GM23338 (cell line): ENCODE measurements at regions not wholly inside any gene's neighbourhood (a gene's known extent, or its start where the extent isn't known, plus 50 kb on each side); places are given as distances from the start of the nearest gene placed in this dataset.

Experiments
- ATAC-seq: fragments of 200-7000 bp; cut with Tn5 transposase; 3 replicates; pipeline ENCODE4 v1.9.1; 2020
- DNase-seq: peaks from one replicate; pipeline ENCODE4 v3.0.0-alpha.2; 2015; ENCODE audit warnings: low spot score
- H2AFZ ChIP-seq: fragments of 200-600 bp; sonication (generic); 2 replicates; pipeline ENCODE4 v1.8.0; 2016; ENCODE audit warnings: antibody characterized with exemption, mild to moderate bottlenecking, moderate library complexity
- H3F3A ChIP-seq: fragments of 200-600 bp; sonication (generic); replicated peaks from 2 replicates; pipeline ENCODE4 v1.8.0; 2017; ENCODE audit warnings: antibody characterized with exemption, mixed run types, low read depth
- H3K27ac ChIP-seq: fragments of 200-600 bp; sonication (generic); 2 replicates; pipeline ENCODE4 v1.6.1; 2016; ENCODE audit warnings: low read depth
- H3K27me3 ChIP-seq: fragments of 200-600 bp; sonication (generic); 2 replicates; pipeline ENCODE4 v1.8.0; 2016; ENCODE audit warnings: mild to moderate bottlenecking, mixed run types, moderate library complexity; ENCODE audit not compliant: insufficient read depth
- H3K36me3 ChIP-seq: fragments of 200-600 bp; sonication (generic); 2 replicates; pipeline ENCODE4 v1.8.0; 2016; ENCODE audit warnings: mild to moderate bottlenecking; ENCODE audit not compliant: insufficient read depth
- H3K4me1 ChIP-seq: fragments of 200-600 bp; sonication (generic); 2 replicates; pipeline ENCODE4 v1.8.0; 2016; ENCODE audit warnings: mild to moderate bottlenecking, moderate library complexity; ENCODE audit not compliant: insufficient read depth
- H3K4me2 ChIP-seq: fragments of 200-600 bp; sonication (generic); 2 replicates; pipeline ENCODE4 v1.7.1; 2017; ENCODE audit warnings: mixed run types
- H3K4me3 ChIP-seq: fragments of 200-600 bp; sonication (generic); 2 replicates; pipeline ENCODE4 v1.6.1; 2016; ENCODE audit warnings: mixed run types
- H3K79me2 ChIP-seq: fragments of 200-600 bp; sonication (generic); replicated peaks from 2 replicates; pipeline ENCODE4 v1.8.0; 2017; ENCODE audit warnings: mild to moderate bottlenecking; ENCODE audit not compliant: insufficient read depth
- H3K9me2 ChIP-seq: fragments of 200-600 bp; sonication (generic); 2 replicates; pipeline ENCODE4 v1.8.0; 2017; ENCODE audit not compliant: insufficient read depth
- H4K20me1 ChIP-seq: fragments of 200-600 bp; sonication (generic); replicated peaks from 2 replicates; pipeline ENCODE4 v1.8.0; 2017; ENCODE audit warnings: mild to moderate bottlenecking; ENCODE audit not compliant: insufficient read depth
- H3K27ac Mint-ChIP-seq: 2 replicates; pipeline ENCODE4 v1.8.0; 2020; ENCODE audit warnings: inconsistent platforms, mild to moderate bottlenecking, moderate library complexity, mixed read lengths
- H3K27me3 Mint-ChIP-seq: 3 replicates; pipeline ENCODE4 v1.8.0; 2022; ENCODE audit warnings: low read depth, mild to moderate bottlenecking, moderate library complexity, mixed read lengths, inconsistent platforms; ENCODE audit not compliant: insufficient read depth, poor library complexity
- H3K36me3 Mint-ChIP-seq: 3 replicates; pipeline ENCODE4 v1.8.0; 2021; ENCODE audit warnings: low read depth, mild to moderate bottlenecking, inconsistent platforms, moderate library complexity, mixed read lengths
- H3K4me1 Mint-ChIP-seq: 3 replicates; pipeline ENCODE4 v1.8.0; 2020; ENCODE audit warnings: mild to moderate bottlenecking, inconsistent platforms, mixed read lengths
- H3K4me3 Mint-ChIP-seq: 3 replicates; pipeline ENCODE4 v1.8.0; 2021; ENCODE audit warnings: moderate library complexity, mild to moderate bottlenecking, inconsistent platforms, mixed read lengths
- H3K9me3 Mint-ChIP-seq: 3 replicates; pipeline ENCODE4 v1.8.0; 2020; ENCODE audit warnings: moderate library complexity, mild to moderate bottlenecking, inconsistent platforms, mixed read lengths
- EZH2phosphoT487 ChIP-seq: fragments of 200-600 bp; sonication (generic); IDR thresholded peaks from one replicate; pipeline ENCODE4 v1.8.1; 2018; ENCODE audit warnings: antibody characterized with exemption; ENCODE audit not compliant: unreplicated experiment
- POLR2AphosphoS5 ChIP-seq: IDR thresholded peaks from 2 replicates; pipeline ENCODE4 v1.6.1; 2016; ENCODE audit warnings: antibody characterized with exemption, low read depth
- STAT1 ChIP-seq: IDR thresholded peaks from one replicate; pipeline ENCODE4 v1.6.1; 2016; ENCODE audit warnings: antibody characterized with exemption; ENCODE audit not compliant: unreplicated experiment
- ZNF331 ChIP-seq: fragments of 250-450 bp; sonication (Bioruptor Pico); IDR thresholded peaks from 2 replicates; pipeline ENCODE4 v1.5.0; 2020; ENCODE audit warnings: low read depth, mild to moderate bottlenecking, moderate library complexity
- ZNF462 ChIP-seq: fragments of 250-450 bp; sonication (Bioruptor Pico); IDR thresholded peaks from 2 replicates; pipeline ENCODE4 v1.5.0; 2020; ENCODE audit warnings: mild to moderate bottlenecking, moderate library complexity
- TF ChIP-seq, protein P1 (sequence below): IDR thresholded peaks from one replicate; pipeline ENCODE4 v1.6.1; 2018; ENCODE audit warnings: antibody characterized with exemption; ENCODE audit not compliant: unreplicated experiment

DNA sequence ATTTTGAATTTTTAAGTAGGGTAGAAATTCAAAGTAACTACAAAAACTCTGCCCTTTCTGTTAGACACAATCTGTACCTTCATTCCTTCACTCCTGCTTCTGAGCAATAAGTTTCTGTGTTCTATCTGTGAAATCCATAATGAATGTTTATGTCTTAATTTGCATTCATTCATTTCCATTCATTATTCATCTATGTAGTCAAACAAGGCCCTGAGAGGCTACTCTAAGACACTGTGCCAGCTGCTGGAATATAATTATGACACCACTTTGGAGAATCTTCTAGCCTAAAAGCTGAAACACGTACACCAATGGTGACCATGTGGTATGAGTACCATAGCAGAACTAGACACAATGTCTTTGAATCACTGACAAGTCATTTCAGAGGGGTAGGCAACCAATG is 199.9 kb upstream of the FAR2 start (continued):
- TF ChIP-seq ZNF462 (CRISPR knock-in tag) = no peak
- TF ChIP-seq STAT1 = no peak
- no peak for TF ChIP-seq ZNF331 (CRISPR knock-in tag)
- TF ChIP-seq, protein P1, sequence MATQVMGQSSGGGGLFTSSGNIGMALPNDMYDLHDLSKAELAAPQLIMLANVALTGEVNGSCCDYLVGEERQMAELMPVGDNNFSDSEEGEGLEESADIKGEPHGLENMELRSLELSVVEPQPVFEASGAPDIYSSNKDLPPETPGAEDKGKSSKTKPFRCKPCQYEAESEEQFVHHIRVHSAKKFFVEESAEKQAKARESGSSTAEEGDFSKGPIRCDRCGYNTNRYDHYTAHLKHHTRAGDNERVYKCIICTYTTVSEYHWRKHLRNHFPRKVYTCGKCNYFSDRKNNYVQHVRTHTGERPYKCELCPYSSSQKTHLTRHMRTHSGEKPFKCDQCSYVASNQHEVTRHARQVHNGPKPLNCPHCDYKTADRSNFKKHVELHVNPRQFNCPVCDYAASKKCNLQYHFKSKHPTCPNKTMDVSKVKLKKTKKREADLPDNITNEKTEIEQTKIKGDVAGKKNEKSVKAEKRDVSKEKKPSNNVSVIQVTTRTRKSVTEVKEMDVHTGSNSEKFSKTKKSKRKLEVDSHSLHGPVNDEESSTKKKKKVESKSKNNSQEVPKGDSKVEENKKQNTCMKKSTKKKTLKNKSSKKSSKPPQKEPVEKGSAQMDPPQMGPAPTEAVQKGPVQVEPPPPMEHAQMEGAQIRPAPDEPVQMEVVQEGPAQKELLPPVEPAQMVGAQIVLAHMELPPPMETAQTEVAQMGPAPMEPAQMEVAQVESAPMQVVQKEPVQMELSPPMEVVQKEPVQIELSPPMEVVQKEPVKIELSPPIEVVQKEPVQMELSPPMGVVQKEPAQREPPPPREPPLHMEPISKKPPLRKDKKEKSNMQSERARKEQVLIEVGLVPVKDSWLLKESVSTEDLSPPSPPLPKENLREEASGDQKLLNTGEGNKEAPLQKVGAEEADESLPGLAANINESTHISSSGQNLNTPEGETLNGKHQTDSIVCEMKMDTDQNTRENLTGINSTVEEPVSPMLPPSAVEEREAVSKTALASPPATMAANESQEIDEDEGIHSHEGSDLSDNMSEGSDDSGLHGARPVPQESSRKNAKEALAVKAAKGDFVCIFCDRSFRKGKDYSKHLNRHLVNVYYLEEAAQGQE = no peak

- Mint-ChIP-seq H3K27ac (no peak overlapping the region), H3K27me3 (no peaks in the 10 kb centered on the region), H3K4me1 (peaks cover 15% of the 10 kb centered on the region), H3K4me3 (no peak overlapping the region), H3K9me3 (no peaks in the 10 kb centered on the region), H3K36me3 (no peaks in the 10 kb centered on the region)
- Histone ChIP-seq H3K27ac (no peak overlapping the region), H3K4me1 (peaks cover 15% of the 10 kb centered on the region), H3K4me3 (no peak overlapping the region), H3K9me2 (no peaks in the 10 kb centered on the region), H4K20me1 (no peaks in the 10 kb centered on the region), H3K36me3 (no peaks in the 10 kb centered on the region), H3K27me3 (no peaks in the 10 kb centered on the region), H3K79me2 (no peaks in the 10 kb centered on the region), H3K4me2 (no peak overlapping the region), H2AFZ (no peak overlapping the region), H3F3A (no peaks in the 10 kb centered on the region)
- ATAC-seq (no peak), DNase-seq (no peak)
- TF ChIP-seq, protein P1 = no peak
- no peak for TF ChIP-seq POLR2AphosphoS5
- no peak for TF ChIP-seq EZH2phosphoT487
Observed at GRCh38 chr12:28950049-28950448, 199.0 kb upstream of the FAR2 start.
